ENCODE measurements at regions not wholly inside any gene's neighbourhood (a gene's known extent, or its start where the extent isn't known, plus 50 kb on each side); places are given as distances from the start of the nearest gene placed in this dataset.

DNA sequence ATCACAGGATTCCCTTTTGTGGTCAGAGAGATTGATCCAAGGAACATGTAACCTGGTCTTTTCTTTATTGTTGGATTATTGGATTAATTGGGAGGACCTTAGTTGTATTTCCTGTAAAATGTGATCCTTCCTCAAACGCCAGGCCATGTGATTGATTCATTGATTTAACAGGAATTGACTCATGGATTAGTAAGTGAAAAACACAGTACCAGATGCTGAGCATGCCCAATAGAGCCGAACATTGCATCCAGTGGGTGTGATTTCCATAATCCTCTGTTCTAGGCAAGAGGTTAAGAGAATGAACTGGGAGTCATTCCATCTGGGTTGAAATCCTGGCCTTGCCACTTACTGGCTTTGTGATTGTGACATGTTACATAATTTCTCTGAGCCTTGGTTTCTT, 522.3 kb downstream of the MAT2B start:
- ATAC-seq, result no peak
- DNase-seq, result no peak

DNA sequence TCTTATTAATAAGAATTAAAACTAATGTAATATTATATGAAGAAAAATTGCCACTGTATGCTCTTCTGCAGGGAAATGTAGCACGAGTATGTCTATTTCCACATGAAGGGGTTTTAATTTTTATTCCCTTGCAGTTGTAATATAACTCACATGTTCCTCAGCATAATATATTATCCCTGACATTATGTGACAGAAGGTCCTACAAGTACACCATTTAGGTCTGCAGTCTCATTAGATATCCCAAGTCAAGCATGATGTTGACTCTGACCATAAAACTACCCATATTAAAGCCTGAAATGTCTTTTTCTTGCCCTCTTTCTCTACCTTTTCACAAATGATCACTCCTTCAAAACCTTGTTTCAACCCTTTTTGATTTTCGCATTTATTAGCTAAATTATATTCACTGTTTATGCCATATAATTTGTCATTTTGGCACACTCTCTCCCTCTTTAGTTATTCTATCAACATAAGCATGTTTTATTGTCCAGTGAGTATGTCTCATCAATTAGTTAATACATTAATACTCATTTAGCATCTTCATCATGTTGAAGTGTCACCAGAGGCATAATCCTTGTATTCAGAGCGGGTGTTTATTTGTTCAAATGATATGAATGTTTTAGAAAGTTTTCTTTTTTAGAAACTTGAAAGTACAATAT, 532.8 kb downstream of the MAT2B start:
- DNase-seq, result no peak
- ATAC-seq, result no peak

DNA sequence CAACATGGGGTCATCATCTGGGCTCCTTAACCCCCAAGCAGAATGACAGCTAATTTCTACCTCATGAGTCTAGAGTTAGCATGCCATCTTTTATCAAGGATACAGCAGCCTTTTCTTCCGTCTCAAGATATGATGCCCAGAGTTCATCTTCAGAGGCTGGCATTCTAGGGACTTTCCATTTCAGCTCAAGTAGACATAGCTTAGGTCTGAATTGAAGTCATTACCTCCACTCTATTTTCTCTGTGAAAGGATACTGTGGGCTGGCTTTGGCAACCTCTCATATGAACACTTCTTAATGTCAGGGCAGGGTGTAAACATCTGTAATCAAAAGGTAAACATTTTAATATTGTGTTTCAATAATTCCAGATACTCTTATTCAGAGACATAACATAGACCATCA, 535.7 kb downstream of the MAT2B start:
- no peak for ATAC-seq

DNA sequence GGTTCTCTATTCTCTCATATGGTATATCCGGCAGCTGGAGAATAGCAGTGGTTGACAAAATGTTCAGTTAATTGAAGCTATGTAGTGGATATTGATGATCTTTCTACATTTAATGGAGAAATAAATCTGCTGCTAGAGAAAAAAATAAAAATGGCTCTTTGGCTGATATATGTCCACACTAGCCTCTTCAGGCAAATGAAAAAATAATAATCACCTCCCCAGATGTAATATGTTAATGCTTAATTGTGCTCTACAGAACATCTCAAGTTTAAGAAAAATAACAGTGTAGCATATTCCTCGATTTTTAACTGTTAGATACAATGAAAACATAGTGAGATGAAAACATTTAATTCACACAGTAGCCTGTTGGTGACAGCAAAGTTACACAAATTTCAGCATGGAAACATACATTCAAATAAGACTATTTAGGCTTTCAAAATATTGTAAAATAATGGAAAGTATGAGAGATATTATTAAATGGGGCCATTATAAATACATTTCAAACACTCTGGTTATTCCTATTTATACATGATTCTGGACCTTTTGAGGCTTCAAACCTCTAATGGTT, 543.0 kb downstream of the MAT2B start:
- no peak for DNase-seq

More for the DNA sequence above, 535.7 kb downstream of the MAT2B start:
- DNase-seq, result no peak

DNA sequence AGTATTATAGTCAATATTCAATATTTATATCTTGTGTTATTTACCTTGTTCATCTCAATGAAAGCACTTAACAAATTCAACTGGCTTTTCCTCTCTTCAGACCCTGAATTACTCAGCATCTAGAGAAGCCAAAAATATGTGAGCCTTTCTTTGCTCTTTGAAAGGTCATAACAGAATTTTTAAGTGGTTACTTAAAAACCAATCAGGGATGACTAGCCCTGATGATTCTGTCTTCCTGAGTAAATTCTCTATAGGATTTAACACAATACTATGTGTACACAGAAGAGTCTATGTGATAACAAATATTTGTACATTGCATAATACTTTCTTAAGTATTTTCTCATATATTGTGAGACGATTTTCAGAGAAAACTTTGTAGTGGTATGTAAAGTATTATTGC, 546.3 kb downstream of the MAT2B start:
- DNase-seq (no peak), ATAC-seq (no peak)

More for the DNA sequence above, 543.0 kb downstream of the MAT2B start:
- no peak for ATAC-seq

DNA sequence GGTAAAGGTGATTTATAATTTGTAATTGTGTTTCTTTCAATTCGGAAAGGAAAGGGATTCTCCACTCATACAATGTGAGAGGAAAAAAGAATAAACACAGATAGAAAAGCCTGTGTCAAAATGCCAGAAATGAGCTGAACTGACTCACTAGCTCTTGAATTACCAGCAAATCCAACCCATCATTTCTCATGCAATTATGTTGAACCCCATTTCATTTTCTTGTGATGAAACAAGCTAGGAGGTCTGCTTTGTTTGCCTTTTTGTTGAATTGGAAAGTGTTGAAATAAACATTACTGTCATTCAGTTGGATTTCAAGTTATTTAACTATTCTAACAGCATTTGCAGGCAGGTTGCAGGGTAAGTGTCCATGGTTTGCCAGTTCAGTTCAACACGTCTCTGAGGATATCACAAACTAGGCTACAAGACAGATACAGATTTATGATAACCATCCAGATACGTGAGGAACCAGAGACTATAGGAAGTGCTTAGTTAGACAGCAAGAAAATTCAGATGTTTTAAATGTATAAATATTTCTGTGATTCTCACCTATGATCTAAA, 547.2 kb downstream of the MAT2B start:
- DNase-seq, result no peak
- no peak for ATAC-seq

DNA sequence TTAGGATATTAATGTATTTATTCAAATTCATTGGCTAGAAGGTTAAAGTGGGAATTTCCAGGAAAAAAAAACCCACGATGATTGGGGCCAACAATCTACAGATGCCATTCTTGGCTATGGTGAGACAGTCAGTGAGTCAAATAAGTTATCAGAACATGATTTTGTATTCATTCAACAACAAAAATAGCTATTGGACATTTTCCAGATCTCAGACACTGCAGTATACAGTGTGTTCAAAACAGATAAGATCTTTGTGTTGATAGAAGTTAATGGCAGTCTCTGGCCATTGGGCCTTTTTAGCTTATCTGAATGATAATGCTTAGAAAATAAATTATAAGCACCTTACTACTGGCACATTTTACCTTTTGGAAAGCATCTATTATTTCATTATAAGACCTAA, 547.7 kb downstream of the MAT2B start:
- no peak for ATAC-seq
- DNase-seq, result no peak

DNA sequence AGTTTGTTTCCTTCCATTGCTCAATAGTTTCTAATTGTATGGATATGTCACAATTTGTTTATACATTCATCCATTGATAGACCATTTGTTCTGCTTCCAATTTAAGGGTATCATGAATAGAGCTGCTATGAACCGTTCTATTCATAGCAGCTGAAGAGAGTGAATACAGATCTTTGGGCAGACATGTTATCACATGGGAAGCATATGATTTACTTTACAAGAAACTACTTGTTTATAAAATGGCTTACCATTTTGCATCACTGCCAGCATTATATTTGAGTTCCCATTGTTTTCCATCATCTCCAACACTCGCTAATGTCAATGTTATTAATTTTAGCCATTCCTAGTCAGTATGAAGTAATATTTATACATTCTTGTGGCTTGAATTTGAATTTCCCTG, 549.0 kb downstream of the MAT2B start:
- ATAC-seq (no peak), DNase-seq (no peak)

DNA sequence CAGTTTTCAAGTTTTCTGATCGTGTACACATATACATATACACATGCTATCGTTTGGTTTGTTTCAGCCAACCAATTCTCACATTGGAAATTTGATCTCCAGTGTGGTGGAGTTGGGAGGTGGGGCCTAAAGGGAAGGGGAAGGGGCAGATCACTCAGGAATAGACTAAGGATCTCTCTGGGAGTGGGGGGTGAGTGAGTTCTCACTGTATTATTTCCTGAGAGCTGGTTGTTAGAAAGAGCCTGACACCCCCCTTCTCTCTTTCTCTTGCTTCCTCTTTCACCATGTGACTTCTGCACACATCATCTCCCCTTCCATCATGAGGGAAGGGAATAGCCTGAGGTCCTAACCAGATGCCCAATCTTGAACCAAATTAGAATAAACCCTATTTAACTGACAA, 551.7 kb downstream of the MAT2B start:
- ATAC-seq (no peak), DNase-seq (no peak)

DNA sequence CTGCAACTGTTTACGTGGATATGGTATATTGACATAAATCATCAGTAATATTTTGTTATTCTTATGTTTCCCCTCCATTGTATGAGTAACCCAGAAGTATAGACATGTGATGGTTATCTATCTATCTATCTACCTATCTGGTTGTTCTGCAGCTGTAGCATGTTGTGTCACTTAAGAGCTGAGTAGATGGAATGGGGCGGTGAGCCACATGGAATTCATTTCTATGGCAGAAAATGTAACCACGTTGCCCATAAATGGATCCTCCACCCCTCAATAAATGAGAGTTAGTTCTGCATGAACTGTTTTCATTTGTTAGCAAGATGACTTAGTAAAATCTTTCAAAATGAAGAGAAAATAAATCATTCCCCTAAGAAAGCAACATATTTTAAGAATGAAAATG, 553.2 kb downstream of the MAT2B start:
- ATAC-seq (no peak), DNase-seq (no peak)

DNA sequence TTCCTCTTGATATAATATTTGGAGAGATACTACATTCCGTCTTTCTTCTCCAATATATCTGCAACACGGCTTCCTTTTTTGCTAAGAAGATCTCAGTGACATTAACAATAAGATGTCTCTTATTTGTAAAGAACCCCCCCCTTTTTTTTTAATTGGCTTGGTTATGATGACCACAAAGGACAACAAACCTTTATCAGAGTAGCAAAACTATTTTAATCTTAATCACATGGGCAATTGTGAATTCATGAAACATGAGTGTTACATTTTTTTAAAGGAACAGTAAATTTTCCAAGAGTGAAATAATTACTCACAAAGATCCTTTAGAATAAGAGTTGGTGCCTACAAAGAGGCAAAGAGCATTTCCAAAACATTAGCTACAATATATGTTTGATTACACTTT, 554.1 kb downstream of the MAT2B start:
- DNase-seq (no peak), ATAC-seq (no peak)

DNA sequence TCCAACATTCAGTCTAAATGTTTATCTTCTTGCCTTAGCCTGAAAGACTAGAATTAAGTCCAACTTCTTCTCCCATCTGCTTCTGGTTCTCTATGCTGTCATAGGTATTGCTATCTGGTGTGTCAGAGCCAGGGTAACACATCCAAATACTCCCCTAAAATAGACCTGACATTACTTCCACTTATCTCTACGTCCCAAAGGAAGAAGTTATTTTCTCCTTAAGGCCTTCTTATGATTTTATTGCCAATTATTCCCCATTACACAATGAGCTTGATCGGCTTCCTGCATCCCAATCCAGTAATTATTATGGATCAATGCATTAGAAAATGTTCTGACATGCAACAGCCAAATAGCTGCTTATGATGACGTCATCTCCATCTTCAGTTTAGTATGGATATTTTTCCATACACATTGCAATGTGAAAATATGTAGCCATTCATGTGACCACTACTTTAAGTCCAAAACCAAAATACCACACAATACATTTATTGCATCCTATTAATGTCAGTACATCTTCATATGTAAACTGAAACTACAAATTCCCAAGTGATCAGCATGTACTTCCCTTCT, 555.5 kb downstream of the MAT2B start:
- ATAC-seq, result no peak
- no peak for DNase-seq

DNA sequence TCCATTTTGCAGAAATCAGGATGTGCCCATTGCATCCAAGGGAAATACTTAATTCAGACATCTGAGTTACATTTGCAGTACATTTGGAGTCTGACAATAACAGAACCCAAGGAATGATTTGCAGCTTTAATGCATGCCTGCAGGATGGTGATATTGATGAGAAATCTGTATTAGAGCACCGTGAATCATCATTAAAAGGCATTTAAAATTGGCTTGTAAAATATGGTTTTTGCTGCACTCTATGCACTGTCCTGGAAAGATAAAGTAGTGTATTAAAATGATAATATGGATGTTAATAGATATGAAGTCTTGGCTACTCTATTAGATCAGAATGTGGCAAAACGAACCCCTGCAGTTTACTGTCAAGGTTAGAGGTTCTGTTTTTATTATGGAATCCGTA, 556.9 kb downstream of the MAT2B start:
- no peak for DNase-seq
- no peak for ATAC-seq

DNA sequence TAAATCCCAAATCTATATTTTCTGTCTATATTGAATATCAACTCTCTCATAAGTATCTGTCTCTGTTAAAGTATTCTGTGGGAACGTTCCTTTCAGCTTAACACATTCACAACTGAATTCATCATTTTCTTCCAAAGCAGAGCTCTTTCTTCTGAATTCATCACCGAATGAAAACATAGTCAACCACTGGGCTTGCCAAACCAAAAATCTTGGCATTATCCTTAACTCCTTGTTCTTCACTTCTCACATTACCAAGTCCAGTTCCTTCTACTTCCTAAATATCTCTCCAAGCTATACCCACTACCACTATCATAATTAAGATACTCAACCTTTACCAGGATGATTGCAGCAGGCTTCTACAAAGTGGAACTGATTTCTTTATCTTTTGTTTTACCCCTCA, 559.8 kb downstream of the MAT2B start:
- ATAC-seq, result no peak
- DNase-seq, result no peak

DNA sequence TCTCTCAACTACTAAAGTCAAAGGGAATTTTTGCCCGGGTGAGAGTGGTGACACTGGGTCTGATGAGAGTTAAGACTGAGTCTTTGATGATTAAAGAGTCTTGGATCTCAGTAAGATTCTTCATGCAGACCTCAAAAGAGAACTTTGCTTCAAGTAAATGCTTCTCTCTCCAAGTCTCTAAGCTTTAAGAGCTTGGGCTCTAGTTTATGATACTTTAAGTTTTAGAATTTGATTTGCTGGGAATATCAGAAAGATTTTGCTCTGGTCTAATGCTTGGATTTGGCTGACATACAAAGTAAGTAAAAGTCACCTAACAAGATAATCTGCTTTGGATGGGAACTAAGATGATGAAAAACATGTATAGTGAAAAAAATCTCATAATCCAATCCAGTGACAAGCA, 566.3 kb downstream of the MAT2B start:
- ATAC-seq (no peak), DNase-seq (no peak)

DNA sequence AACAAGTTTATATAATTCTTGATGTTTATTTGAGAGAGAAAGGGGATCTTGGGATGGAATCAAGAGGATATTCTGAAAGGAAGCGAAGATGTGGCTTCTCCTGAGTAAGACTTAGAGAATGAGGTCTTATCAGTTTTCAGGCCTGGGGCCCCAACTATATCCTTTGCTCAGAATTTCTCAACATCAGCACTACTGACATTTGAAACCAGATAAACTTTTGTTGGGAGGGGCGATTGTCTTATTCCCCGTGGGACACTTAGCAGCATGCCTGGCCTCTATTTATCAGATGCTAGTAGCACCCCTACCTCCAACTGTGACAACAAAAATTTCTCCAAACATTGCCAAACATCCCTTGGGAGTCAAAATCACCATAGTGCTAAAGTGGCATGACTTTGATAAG, 567.7 kb downstream of the MAT2B start:
- ATAC-seq (no peak), DNase-seq (no peak)

DNA sequence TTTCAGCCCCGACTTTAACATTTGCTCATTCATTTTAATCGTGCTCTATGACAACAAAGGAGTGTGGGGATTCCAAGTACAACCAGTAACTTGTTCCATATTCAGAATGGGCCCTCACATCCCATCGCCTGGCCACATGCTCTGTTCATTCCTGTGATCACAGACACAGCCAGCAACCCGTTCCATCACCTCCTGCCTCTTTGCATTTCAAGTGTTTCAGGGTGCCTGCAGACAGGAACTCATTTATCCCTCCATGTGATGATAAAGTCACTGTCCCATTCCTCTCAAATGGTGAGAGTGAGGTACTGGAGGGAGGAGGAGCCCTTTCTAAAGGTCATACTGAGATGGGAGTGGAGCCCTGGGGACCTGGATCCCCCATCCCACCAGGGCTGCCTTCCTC, 571.1 kb downstream of the MAT2B start:
- no peak for ATAC-seq

DNA sequence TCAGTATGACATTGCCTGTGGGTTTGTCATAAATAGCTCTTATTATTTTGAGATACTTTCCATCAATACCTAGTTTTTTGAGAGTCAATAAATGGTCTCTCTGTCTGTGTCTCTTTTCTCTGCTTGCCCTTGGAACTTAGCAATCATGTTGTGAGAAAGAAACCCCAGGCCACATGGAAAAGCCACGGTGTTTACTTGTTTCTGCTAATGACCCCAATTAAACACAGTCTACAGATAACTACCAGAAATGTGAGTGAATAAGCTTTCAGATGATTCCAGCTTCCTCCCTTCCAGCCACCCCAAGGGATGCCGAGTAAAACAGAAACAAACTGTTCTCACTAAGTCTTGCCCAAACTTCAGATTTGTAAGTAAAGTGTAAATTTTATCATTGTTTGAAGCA, 584.9 kb downstream of the MAT2B start:
- ATAC-seq (no peak), DNase-seq (no peak)

More for the DNA sequence above, 571.1 kb downstream of the MAT2B start:
- DNase-seq, result no peak

DNA sequence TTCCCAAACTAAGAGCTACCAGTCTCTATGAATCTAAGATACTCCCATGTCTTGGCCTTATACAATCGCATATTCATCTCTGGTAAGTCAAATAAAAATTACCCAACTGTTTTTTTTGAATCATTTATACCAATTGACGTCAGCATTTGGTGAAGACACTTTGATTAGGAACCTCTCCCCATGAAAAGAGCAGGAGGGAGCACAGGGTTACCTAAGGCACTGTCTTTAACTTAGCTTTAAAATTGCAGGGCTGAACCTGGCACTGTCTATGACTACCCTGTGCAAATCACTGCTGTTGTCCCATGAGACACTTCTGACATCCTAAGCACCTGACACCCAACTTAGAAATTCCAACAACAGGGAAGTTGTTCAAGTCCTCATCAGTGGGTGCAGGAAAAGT, 586.4 kb downstream of the MAT2B start:
- ATAC-seq, result no peak

DNA sequence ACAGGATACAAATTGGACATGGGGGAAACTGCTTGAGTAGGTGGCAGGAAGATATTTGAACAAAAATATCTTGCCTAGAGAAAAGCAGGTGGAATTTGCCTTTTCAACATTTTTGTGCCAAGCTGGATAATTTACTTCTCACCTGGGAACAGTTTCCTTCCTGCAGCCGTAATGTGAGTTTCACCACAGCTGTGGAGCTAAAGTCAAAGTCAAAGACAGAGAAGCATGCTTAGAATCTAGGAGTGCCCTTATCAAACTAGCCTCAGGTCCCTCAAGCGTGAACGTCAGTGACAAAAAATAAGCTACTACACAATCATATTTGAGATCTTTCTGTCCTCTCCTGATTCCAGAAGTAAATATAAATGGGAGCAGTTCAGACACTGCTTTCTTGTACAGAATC, 588.9 kb downstream of the MAT2B start:
- ATAC-seq (no peak), DNase-seq (no peak)

More for the DNA sequence above, 586.4 kb downstream of the MAT2B start:
- no peak for DNase-seq

DNA sequence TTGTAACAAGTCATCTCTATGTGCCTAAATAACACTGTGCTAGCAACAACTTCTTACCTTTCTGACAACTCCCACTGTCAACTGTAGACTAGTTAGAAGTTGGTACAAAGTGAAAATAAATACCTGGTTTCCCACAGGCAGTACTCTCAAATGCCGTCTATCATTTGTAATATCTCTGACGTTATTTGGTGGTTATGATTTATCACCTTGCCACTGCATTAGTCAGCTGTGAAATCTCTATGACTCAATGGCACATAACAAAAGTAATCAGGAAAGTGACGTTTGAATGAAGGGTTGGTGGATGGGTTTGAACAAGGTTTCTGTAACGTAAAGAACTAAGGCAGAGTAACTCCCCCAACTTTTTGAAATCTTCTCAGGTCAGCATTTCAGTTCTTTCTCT, 592.3 kb downstream of the MAT2B start:
- no peak for ATAC-seq
- DNase-seq, result no peak

DNA sequence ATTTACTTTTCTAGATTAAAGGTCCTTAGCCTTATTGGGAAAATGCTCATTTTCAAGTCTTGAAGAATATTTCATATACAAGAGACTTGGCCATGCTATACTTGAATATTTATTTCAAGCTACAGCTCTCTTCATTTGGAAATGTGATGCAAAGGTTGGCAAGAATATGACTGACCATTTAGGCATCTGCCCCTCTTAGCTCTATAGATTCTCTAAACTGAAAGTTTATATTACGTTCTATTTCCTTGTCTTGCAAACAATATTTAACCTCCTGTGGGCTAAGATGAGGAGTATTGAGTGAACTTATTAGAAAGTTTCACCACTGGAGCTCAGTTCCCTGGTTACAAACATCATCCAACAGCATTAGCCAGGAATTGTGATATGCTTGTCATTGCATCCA, 593.1 kb downstream of the MAT2B start:
- no peak for DNase-seq
- no peak for ATAC-seq

DNA sequence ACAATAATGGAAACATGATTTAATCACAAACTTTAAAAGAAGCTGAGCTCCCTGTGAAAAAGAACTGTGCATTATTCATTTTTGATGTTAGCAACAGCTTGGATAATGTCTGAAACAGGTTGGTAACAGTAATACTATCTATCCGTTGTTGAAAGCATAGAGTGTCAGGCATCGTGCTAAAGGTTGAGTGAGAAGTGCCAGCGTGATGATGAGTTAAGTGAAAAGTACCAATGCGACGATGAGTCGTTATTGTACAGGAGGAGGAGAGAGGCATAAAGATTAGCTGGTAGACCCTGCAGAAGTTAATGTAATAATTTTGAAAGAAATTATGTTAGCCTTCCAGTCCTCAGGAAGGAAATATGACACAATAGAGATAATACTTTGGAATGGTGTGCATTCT, 593.6 kb downstream of the MAT2B start:
- ATAC-seq (no peak), DNase-seq (no peak)

DNA sequence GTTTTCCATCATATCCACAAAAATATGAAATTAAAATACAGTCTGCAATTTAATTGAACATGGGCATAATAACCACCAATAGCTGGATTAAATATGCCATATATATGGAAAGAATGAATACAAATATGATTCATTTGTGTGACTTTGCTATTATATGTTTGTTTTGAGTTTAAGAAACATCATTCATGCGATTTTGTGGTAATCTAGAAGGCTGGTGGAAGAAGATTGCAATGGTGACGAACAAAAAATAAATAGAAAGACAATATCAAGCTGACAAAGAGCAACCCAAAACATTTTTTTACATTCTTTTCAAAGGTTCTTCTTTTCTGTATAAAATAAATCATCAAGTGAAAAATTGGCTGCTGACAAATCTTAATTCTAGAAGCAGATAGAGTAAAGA, 610.0 kb downstream of the MAT2B start:
- DNase-seq (no peak), ATAC-seq (no peak)
